ENCODE measurements at regions not wholly inside any gene's neighbourhood (a gene's known extent, or its start where the extent isn't known, plus 50 kb on each side); places are given as distances from the start of the nearest gene placed in this dataset.

DNA sequence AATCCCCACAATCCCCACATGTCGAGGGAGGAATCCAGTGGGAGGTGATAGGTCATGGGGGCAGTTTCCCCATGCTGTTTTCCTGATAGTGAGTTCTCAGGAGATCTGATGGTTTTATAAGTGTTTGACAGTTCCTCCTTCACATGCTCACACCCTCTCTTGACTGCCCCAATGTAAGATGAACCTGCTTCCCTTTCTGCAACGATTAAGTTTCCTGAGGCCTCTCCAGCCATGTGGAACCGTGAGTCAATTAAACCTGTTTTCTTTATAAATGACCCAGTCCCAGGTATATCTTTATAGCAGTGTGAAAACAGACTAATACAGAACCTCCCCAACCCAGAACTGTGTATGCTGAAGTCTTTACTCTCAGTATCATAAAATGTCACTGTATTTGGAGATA is 289.5 kb upstream of the MMADHC start:
- Histone ChIP-seq H3K4me3 (no peak overlapping the region), H3K4me1 (no peaks in the 10 kb centered on the region), H3K27me3 (no peaks in the 10 kb centered on the region), H3K9me3 (no peaks in the 10 kb centered on the region), H3K27ac (no peak overlapping the region), H3K36me3 (no peaks in the 10 kb centered on the region)
- WGBS, 5 donors: 62 to 80% (median 68%) methylated on average over 3 of the region's 3 CpGs
- no peak for DNase-seq
- TF ChIP-seq POLR2A (IDR thresholded peaks at IDR 0.05) (no peak), POLR2AphosphoS5 (IDR thresholded peaks at IDR 0.05) (no peak), EP300 (IDR thresholded peaks at IDR 0.05) (no peak)
- TF ChIP-seq, protein P1, sequence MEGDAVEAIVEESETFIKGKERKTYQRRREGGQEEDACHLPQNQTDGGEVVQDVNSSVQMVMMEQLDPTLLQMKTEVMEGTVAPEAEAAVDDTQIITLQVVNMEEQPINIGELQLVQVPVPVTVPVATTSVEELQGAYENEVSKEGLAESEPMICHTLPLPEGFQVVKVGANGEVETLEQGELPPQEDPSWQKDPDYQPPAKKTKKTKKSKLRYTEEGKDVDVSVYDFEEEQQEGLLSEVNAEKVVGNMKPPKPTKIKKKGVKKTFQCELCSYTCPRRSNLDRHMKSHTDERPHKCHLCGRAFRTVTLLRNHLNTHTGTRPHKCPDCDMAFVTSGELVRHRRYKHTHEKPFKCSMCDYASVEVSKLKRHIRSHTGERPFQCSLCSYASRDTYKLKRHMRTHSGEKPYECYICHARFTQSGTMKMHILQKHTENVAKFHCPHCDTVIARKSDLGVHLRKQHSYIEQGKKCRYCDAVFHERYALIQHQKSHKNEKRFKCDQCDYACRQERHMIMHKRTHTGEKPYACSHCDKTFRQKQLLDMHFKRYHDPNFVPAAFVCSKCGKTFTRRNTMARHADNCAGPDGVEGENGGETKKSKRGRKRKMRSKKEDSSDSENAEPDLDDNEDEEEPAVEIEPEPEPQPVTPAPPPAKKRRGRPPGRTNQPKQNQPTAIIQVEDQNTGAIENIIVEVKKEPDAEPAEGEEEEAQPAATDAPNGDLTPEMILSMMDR (IDR thresholded peaks at IDR 0.05): no peak
- intact Hi-C loops (cut with DNase I; ENCODE audit: low total_unique reads): no loop called here

DNA sequence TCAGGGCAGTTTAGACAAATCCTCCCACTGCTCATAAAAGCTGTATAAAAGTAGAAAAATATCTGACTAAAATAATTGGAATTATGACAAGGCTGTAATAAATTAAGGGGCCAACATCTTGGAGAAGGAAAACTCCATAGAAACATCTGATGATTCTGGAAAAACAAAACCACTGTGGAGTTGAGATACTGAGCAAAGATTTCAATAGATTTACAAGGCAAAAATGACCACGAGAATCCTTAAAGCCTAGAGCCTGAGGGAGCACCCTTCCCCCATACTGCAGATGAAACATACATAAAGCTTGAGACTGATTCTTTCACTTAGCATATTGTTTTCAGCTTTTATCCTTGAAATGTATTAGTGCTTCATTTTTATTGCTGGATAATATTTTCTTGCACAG is 286.4 kb upstream of the MMADHC start:
- 69 to 84% (median 78%) methylated on average over 1 of the region's 1 CpG for WGBS, 5 donors
- no peaks in the 10 kb centered on the region for H3K4me1 ChIP-seq
- no peaks in the 10 kb centered on the region for H3K36me3 ChIP-seq
- H3K4me3 ChIP-seq: no peak overlapping the region
- H3K9me3 ChIP-seq: no peaks in the 10 kb centered on the region
- intact Hi-C loops (cut with DNase I; ENCODE audit: low total_unique reads): no loop called here
- no peak overlapping the region for H3K27ac ChIP-seq
- H3K27me3 ChIP-seq: no peaks in the 10 kb centered on the region
- DNase-seq: no peak
- TF ChIP-seq EP300 (IDR thresholded peaks at IDR 0.05): no peak
- TF ChIP-seq, protein P1 (IDR thresholded peaks at IDR 0.05): no peak
- TF ChIP-seq POLR2A (IDR thresholded peaks at IDR 0.05): no peak
- no peak for TF ChIP-seq POLR2AphosphoS5 (IDR thresholded peaks at IDR 0.05)

DNA sequence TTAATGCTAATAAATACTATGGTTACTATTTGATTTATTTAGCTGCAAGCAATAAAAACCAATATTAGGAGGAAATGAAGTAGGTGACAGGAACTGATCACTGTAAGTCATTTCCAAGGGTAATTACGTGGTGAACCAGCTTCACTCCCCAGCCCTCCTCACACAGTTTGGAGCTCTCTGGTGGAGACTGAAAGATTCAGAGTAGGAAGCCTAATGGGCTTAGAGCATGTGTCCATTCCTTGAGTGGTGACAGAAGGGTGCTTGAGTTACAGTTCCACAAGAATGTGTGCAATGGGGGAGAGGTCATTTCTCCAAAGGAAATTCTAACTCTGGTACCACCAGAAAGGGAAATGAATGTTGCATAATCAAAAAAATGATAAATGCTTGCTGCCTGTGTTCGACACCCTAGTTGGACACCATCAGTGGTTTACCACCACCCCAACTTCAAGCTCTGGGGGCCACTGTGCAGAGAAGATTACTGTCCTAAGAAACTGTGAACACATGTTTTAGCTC is 285.1 kb upstream of the MMADHC start:
- Histone ChIP-seq H3K27me3 (no peaks in the 10 kb centered on the region), H3K36me3 (no peaks in the 10 kb centered on the region), H3K9me3 (no peaks in the 10 kb centered on the region), H3K4me3 (no peak overlapping the region), H3K27ac (no peak overlapping the region), H3K4me1 (no peaks in the 10 kb centered on the region)
- TF ChIP-seq POLR2A (IDR thresholded peaks at IDR 0.05) (no peak), EP300 (IDR thresholded peaks at IDR 0.05) (no peak)
- 75 to 88% (median 81%) methylated on average over 2 of the region's 2 CpGs for WGBS, 5 donors
- no peak for DNase-seq
- intact Hi-C loops (cut with DNase I; ENCODE audit: low total_unique reads): no loop called here

DNA sequence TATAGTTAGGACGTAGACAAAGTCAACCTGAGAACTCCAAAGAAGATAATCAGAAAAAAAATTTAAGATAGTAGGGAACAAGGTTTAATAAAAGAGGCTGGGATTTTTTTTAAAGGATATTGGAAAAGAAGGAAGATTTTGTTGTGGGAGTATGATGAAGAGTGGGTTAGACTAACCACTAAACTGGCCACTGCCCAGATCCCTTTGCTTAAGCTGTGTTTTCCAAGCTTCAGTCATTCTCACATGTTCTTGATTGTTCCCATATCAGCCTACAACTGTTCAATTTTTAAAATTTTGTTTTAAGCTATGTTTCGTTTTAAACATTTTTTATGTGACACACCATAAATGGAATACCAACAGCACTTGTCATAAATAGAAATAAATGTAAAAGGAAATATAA is 284.5 kb upstream of the MMADHC start:
- no peaks in the 10 kb centered on the region for H3K4me1 ChIP-seq
- TF ChIP-seq, protein P1 (IDR thresholded peaks at IDR 0.05): no peak
- 27 to 80% (median 56%) methylated on average over 2 of the region's 2 CpGs for WGBS, 5 donors
- no peak overlapping the region for H3K4me3 ChIP-seq
- H3K36me3 ChIP-seq: no peaks in the 10 kb centered on the region
- no peaks in the 10 kb centered on the region for H3K9me3 ChIP-seq
- intact Hi-C loops (cut with DNase I; ENCODE audit: low total_unique reads): no loop called here
- no peak for DNase-seq
- no peaks in the 10 kb centered on the region for H3K27me3 ChIP-seq
- H3K27ac ChIP-seq: no peak overlapping the region

DNA sequence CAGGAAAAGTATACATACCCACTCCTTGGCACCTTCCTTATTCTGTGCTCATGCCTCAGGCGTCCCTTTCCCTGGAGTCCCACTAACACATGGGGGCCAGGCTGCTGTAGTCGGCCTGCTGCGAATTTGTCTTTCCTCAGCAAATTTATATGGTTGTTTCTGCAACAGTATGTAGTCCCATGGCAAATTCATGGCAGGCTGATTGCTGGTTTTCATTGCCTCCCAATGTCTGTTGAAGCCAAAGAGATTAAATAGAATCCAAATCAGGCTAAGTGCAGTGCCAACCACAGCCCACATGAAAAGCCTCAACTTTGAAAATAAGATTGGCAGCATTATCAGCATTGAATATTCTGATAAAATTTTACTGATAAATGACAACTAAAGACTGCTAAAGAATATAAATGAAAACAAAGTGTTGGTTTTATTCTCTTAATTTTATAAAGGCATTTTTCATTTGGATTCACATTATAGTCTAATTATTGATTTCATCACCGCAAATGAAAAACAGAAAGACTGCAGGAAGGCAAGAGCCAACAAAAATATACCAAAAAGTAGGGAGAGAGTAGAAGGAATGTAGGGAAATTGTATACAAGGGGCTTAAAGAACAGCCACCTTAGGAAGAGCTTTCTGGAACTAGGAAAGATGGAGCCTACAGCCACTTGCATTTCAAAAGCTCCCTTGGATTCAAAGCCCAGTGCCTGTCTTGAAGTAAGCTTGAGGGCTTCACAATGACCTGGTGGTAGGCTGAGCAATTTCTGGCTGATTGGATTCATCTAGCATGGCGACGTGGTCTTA is 283.7 kb upstream of the MMADHC start:
- Histone ChIP-seq H3K27me3 (no peaks in the 10 kb centered on the region), H3K4me1 (no peaks in the 10 kb centered on the region), H3K4me3 (no peak overlapping the region), H3K36me3 (no peaks in the 10 kb centered on the region), H3K9me3 (no peaks in the 10 kb centered on the region), H3K27ac (no peak overlapping the region)
- TF ChIP-seq POLR2A (IDR thresholded peaks at IDR 0.05) (no peak), EP300 (IDR thresholded peaks at IDR 0.05) (no peak), POLR2AphosphoS5 (IDR thresholded peaks at IDR 0.05) (no peak)
- TF ChIP-seq, protein P1 (IDR thresholded peaks at IDR 0.05): no peak
- WGBS, 5 donors: 83 to 94% (median 91%) methylated on average over 6 of the region's 6 CpGs
- intact Hi-C loops (cut with DNase I; ENCODE audit: low total_unique reads): no loop called here
- no peak for DNase-seq

Measured in stomach (tissue), 8 donors.